ENCODE measurements at regions not wholly inside any gene's neighbourhood (a gene's known extent, or its start where the extent isn't known, plus 50 kb on each side); places are given as distances from the start of the nearest gene placed in this dataset.

GRCh38 chr3:194749631-194750490 is 64.2 kb downstream of the FAM43A start:
- no peak overlapping the region for H3K4me2 ChIP-seq (ENCODE audit: low read depth, low read length, poor library complexity, severe bottlenecking)
- DNase-seq: no peak

GRCh38 chr3:194750491-194750828 is 64.8 kb downstream of the FAM43A start:
- Histone ChIP-seq H2AFZ (ENCODE audit: low read length) (no peak overlapping the region), H3K9me2 (replicated peaks; ENCODE audit: insufficient read depth, low read length) (no peaks in the 10 kb centered on the region), H3K4me3 (ENCODE audit: low read length) (no peak overlapping the region), H4K20me1 (ENCODE audit: insufficient read depth, low read depth, low read length) (no peaks in the 10 kb centered on the region), H3K4me2 (ENCODE audit: low read depth, low read length, poor library complexity, severe bottlenecking) (no peak overlapping the region), H3K27me3 (ENCODE audit: low read length) (no peaks in the 10 kb centered on the region), H3K9ac (ENCODE audit: low read length) (no peak overlapping the region), H3K36me3 (ENCODE audit: insufficient read depth, low read length) (no peaks in the 10 kb centered on the region), H3K27ac (ENCODE audit: low read length) (no peak overlapping the region), H3K79me2 (ENCODE audit: low read length) (no peaks in the 10 kb centered on the region), H3K9me3 (ENCODE audit: low read length) (no peaks in the 10 kb centered on the region), H3K4me1 (ENCODE audit: low read length) (peaks cover 8% of the 10 kb centered on the region)
- DNase-seq: no peak

More at GRCh38 chr3:194749631-194750490, 64.2 kb downstream of the FAM43A start:
- no peak overlapping the region for H2AFZ ChIP-seq (ENCODE audit: low read length)
- H3K4me3 ChIP-seq (ENCODE audit: low read length): no peak overlapping the region
- H3K27me3 ChIP-seq (ENCODE audit: low read length): no peaks in the 10 kb centered on the region
- no peak overlapping the region for H3K27ac ChIP-seq (ENCODE audit: low read length)
- H4K20me1 ChIP-seq (ENCODE audit: insufficient read depth, low read depth, low read length): no peaks in the 10 kb centered on the region
- peaks cover 14% of the 10 kb centered on the region for H3K4me1 ChIP-seq (ENCODE audit: low read length)
- no peak overlapping the region for H3K9ac ChIP-seq (ENCODE audit: low read length)
- no peaks in the 10 kb centered on the region for H3K9me2 ChIP-seq (replicated peaks; ENCODE audit: insufficient read depth, low read length)
- H3K79me2 ChIP-seq (ENCODE audit: low read length): no peaks in the 10 kb centered on the region
- no peaks in the 10 kb centered on the region for H3K36me3 ChIP-seq (ENCODE audit: insufficient read depth, low read length)
- H3K9me3 ChIP-seq (ENCODE audit: low read length): no peaks in the 10 kb centered on the region

- no peaks in the 10 kb centered on the region for H4K20me1 ChIP-seq (ENCODE audit: insufficient read depth, low read depth, low read length)
- H2AFZ ChIP-seq (ENCODE audit: low read length): no peak overlapping the region
- H3K27ac ChIP-seq (ENCODE audit: low read length): no peak overlapping the region
- no peak overlapping the region for H3K9ac ChIP-seq (ENCODE audit: low read length)
- no peaks in the 10 kb centered on the region for H3K9me3 ChIP-seq (ENCODE audit: low read length)
- H3K4me1 ChIP-seq (ENCODE audit: low read length): peaks cover 23% of the 10 kb centered on the region
- H3K4me3 ChIP-seq (ENCODE audit: low read length): no peak overlapping the region
- no peaks in the 10 kb centered on the region for H3K9me2 ChIP-seq (replicated peaks; ENCODE audit: insufficient read depth, low read length)
- no peaks in the 10 kb centered on the region for H3K79me2 ChIP-seq (ENCODE audit: low read length)
- H3K4me2 ChIP-seq (ENCODE audit: low read depth, low read length, poor library complexity, severe bottlenecking): peak overlapping the region; percentile 40
- no peaks in the 10 kb centered on the region for H3K36me3 ChIP-seq (ENCODE audit: insufficient read depth, low read length)
- no peaks in the 10 kb centered on the region for H3K27me3 ChIP-seq (ENCODE audit: low read length)
- DNase-seq: no peak
Observed at GRCh38 chr3:194755671-194756459, 70.2 kb downstream of the FAM43A start.

GRCh38 chr3:194756460-194756779 is 70.7 kb downstream of the FAM43A start:
- H2AFZ ChIP-seq (ENCODE audit: low read length): no peak overlapping the region
- peak overlapping the region; percentile 22; the same call in 1 of the 2 replicates for H3K4me3 ChIP-seq (ENCODE audit: low read length)
- peak; percentile 77 for DNase-seq
- H3K27me3 ChIP-seq (ENCODE audit: low read length): no peaks in the 10 kb centered on the region
- H3K79me2 ChIP-seq (ENCODE audit: low read length): no peaks in the 10 kb centered on the region
- no peaks in the 10 kb centered on the region for H3K9me2 ChIP-seq (replicated peaks; ENCODE audit: insufficient read depth, low read length)
- peak overlapping the region; percentile 40 for H3K4me2 ChIP-seq (ENCODE audit: low read depth, low read length, poor library complexity, severe bottlenecking)
- no peaks in the 10 kb centered on the region for H4K20me1 ChIP-seq (ENCODE audit: insufficient read depth, low read depth, low read length)
- no peak overlapping the region for H3K27ac ChIP-seq (ENCODE audit: low read length)
- no peaks in the 10 kb centered on the region for H3K36me3 ChIP-seq (ENCODE audit: insufficient read depth, low read length)
- peaks cover 28% of the 10 kb centered on the region for H3K4me1 ChIP-seq (ENCODE audit: low read length)
- peak overlapping the region; percentile 25; the same call in 1 of the 2 replicates for H3K9ac ChIP-seq (ENCODE audit: low read length)
- H3K9me3 ChIP-seq (ENCODE audit: low read length): no peaks in the 10 kb centered on the region

- H3K4me1 ChIP-seq (ENCODE audit: low read length): peaks cover 28% of the 10 kb centered on the region
- no peaks in the 10 kb centered on the region for H3K27me3 ChIP-seq (ENCODE audit: low read length)
- H4K20me1 ChIP-seq (ENCODE audit: insufficient read depth, low read depth, low read length): no peaks in the 10 kb centered on the region
- H3K9me3 ChIP-seq (ENCODE audit: low read length): no peaks in the 10 kb centered on the region
- H3K9me2 ChIP-seq (replicated peaks; ENCODE audit: insufficient read depth, low read length): no peaks in the 10 kb centered on the region
- no peak overlapping the region for H2AFZ ChIP-seq (ENCODE audit: low read length)
- peak; percentile 74 for DNase-seq
- H3K4me2 ChIP-seq (ENCODE audit: low read depth, low read length, poor library complexity, severe bottlenecking): peak overlapping the region; percentile 40
- H3K27ac ChIP-seq (ENCODE audit: low read length): no peak overlapping the region
- H3K9ac ChIP-seq (ENCODE audit: low read length): peak overlapping the region; percentile 25; the same call in 1 of the 2 replicates
- H3K4me3 ChIP-seq (ENCODE audit: low read length): peak overlapping the region; percentile 22; the same call in 1 of the 2 replicates
- no peaks in the 10 kb centered on the region for H3K79me2 ChIP-seq (ENCODE audit: low read length)
- H3K36me3 ChIP-seq (ENCODE audit: insufficient read depth, low read length): no peaks in the 10 kb centered on the region
Observed at GRCh38 chr3:194756791-194757325, 71.2 kb downstream of the FAM43A start.

GRCh38 chr3:194757647-194758061 is 72.0 kb downstream of the FAM43A start:
- Histone ChIP-seq H3K9ac (ENCODE audit: low read length) (peak overlapping the region; percentile 25; the same call in 1 of the 2 replicates), H3K36me3 (ENCODE audit: insufficient read depth, low read length) (no peaks in the 10 kb centered on the region), H3K4me2 (ENCODE audit: low read depth, low read length, poor library complexity, severe bottlenecking) (peak overlapping the region; percentile 40), H3K9me3 (ENCODE audit: low read length) (no peaks in the 10 kb centered on the region), H3K4me3 (ENCODE audit: low read length) (no peak overlapping the region), H3K4me1 (ENCODE audit: low read length) (peaks cover 28% of the 10 kb centered on the region), H3K9me2 (replicated peaks; ENCODE audit: insufficient read depth, low read length) (no peaks in the 10 kb centered on the region), H3K79me2 (ENCODE audit: low read length) (no peaks in the 10 kb centered on the region), H2AFZ (ENCODE audit: low read length) (no peak overlapping the region), H4K20me1 (ENCODE audit: insufficient read depth, low read depth, low read length) (no peaks in the 10 kb centered on the region), H3K27ac (ENCODE audit: low read length) (no peak overlapping the region), H3K27me3 (ENCODE audit: low read length) (no peaks in the 10 kb centered on the region)
- no peak for DNase-seq

GRCh38 chr3:194758716-194759115 is 73.0 kb downstream of the FAM43A start:
- Histone ChIP-seq H3K27ac (ENCODE audit: low read length) (no peak overlapping the region), H3K36me3 (ENCODE audit: insufficient read depth, low read length) (no peaks in the 10 kb centered on the region), H2AFZ (ENCODE audit: low read length) (no peak overlapping the region), H3K9me3 (ENCODE audit: low read length) (no peaks in the 10 kb centered on the region), H3K4me2 (ENCODE audit: low read depth, low read length, poor library complexity, severe bottlenecking) (no peak overlapping the region), H3K4me3 (ENCODE audit: low read length) (no peak overlapping the region), H3K9ac (ENCODE audit: low read length) (no peak overlapping the region), H3K27me3 (ENCODE audit: low read length) (no peaks in the 10 kb centered on the region), H3K9me2 (replicated peaks; ENCODE audit: insufficient read depth, low read length) (no peaks in the 10 kb centered on the region), H4K20me1 (ENCODE audit: insufficient read depth, low read depth, low read length) (no peaks in the 10 kb centered on the region), H3K79me2 (ENCODE audit: low read length) (no peaks in the 10 kb centered on the region), H3K4me1 (ENCODE audit: low read length) (peaks cover 28% of the 10 kb centered on the region)
- no peak for DNase-seq

GRCh38 chr3:194760494-194761137 is 74.9 kb downstream of the FAM43A start:
- Histone ChIP-seq H3K27me3 (ENCODE audit: low read length) (no peaks in the 10 kb centered on the region), H3K4me2 (ENCODE audit: low read depth, low read length, poor library complexity, severe bottlenecking) (no peak overlapping the region), H4K20me1 (ENCODE audit: insufficient read depth, low read depth, low read length) (no peaks in the 10 kb centered on the region), H3K4me3 (ENCODE audit: low read length) (no peak overlapping the region), H3K4me1 (ENCODE audit: low read length) (peaks cover 32% of the 10 kb centered on the region), H3K9ac (ENCODE audit: low read length) (no peak overlapping the region), H2AFZ (ENCODE audit: low read length) (no peak overlapping the region), H3K9me3 (ENCODE audit: low read length) (no peaks in the 10 kb centered on the region), H3K27ac (ENCODE audit: low read length) (no peak overlapping the region), H3K79me2 (ENCODE audit: low read length) (no peaks in the 10 kb centered on the region), H3K36me3 (ENCODE audit: insufficient read depth, low read length) (no peaks in the 10 kb centered on the region), H3K9me2 (replicated peaks; ENCODE audit: insufficient read depth, low read length) (no peaks in the 10 kb centered on the region)
- no peak for DNase-seq
